Right lobe of liver (tissue), 4 donors: ENCODE measurements at regions not wholly inside any gene's neighbourhood (a gene's known extent, or its start where the extent isn't known, plus 50 kb on each side); places are given as distances from the start of the nearest gene placed in this dataset.

Experiments
- POLR2A ChIP-seq: fragments of 450-650 bp; IDR thresholded peaks from one replicate; pipeline ENCODE4 v1.6.1; 2017; ENCODE audit warnings: antibody characterized with exemption, mild to moderate bottlenecking
- TF ChIP-seq, protein P1 (sequence below), 4 donors: fragments of 200-600 bp in 3 of 4; fragments of 450-650 bp in 1 of 4; IDR thresholded peaks; one replicate each; pipeline versions ENCODE4 v1.5.1 to v1.8.0; 2016 to 2022; ENCODE audit warnings: antibody characterized with exemption in 4 of 4, mild to moderate bottlenecking in 2 of 4
- donor health status: DM: no; HTN: no; CAD: no.
- donor health status: DM: no; HTN: no; CAD: no.
- donor health status: DM: no; HTN: yes; CAD: no.

DNA sequence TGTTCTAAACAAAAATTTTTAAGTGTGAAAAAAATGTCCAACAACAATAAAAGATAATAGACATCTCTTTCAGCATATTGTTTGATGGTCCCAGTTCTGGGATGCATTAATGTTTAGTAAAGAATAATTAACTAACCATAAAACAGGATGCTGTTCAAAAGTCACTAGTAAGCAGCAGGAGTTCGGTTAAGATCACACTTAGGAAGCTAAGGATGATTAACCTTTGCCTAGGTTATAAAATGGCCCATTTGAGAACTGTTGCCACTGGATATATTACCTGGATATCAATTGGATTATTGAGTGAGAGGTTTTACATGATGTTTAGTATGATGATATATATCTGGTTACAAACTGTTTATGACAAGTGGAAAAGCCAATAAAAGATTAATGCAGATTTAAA is 171.7 kb downstream of the ATG4C start:
- no peak for TF ChIP-seq POLR2A
- TF ChIP-seq, protein P1, sequence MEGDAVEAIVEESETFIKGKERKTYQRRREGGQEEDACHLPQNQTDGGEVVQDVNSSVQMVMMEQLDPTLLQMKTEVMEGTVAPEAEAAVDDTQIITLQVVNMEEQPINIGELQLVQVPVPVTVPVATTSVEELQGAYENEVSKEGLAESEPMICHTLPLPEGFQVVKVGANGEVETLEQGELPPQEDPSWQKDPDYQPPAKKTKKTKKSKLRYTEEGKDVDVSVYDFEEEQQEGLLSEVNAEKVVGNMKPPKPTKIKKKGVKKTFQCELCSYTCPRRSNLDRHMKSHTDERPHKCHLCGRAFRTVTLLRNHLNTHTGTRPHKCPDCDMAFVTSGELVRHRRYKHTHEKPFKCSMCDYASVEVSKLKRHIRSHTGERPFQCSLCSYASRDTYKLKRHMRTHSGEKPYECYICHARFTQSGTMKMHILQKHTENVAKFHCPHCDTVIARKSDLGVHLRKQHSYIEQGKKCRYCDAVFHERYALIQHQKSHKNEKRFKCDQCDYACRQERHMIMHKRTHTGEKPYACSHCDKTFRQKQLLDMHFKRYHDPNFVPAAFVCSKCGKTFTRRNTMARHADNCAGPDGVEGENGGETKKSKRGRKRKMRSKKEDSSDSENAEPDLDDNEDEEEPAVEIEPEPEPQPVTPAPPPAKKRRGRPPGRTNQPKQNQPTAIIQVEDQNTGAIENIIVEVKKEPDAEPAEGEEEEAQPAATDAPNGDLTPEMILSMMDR (IDR thresholded peaks at IDR 0.05) = no peak
